Body of pancreas (tissue), 4 donors: ENCODE measurements at regions not wholly inside any gene's neighbourhood (a gene's known extent, or its start where the extent isn't known, plus 50 kb on each side); places are given as distances from the start of the nearest gene placed in this dataset.

ENCODE experiments used
- ATAC-seq: fragments of 150-250 bp; one replicate; pipeline ENCODE4 v1.9.1; 2016
- DNase-seq, 4 donors: peaks; one replicate each; pipeline ENCODE4 v3.0.0-alpha.2; 2019
- H3K27ac ChIP-seq, 4 donors: fragments of 200-600 bp; sonication (generic); 1 replicate in 3 of 4; 2 replicates in 1 of 4; pipeline versions ENCODE4 v1.5.1 to v1.6.1; 2016 to 2019; ENCODE audit warnings: mild to moderate bottlenecking in 1 of 4, mixed read lengths in 1 of 4, moderate library complexity in 1 of 4
- H3K27me3 ChIP-seq, 2 donors: fragments of 200-600 bp; sonication (generic); one replicate each; pipeline ENCODE4 v1.6.0; 2016; ENCODE audit warnings: mild to moderate bottlenecking in 1 of 2
- H3K36me3 ChIP-seq, 2 donors: fragments of 200-600 bp; sonication (generic); replicated peaks in 1 of 2; 2 replicates each; pipeline ENCODE4 v1.5.1; 2016; ENCODE audit warnings: low read depth in 2 of 2; ENCODE audit not compliant: insufficient read depth in 1 of 2
- H3K4me1 ChIP-seq: fragments of 200-600 bp; sonication (generic); one replicate; pipeline ENCODE4 v1.6.0; 2016
- H3K4me3 ChIP-seq, 2 donors: fragments of 200-600 bp; sonication (generic); 1 replicate in 1 of 2; 2 replicates in 1 of 2; pipeline ENCODE4 v1.5.1; 2016 to 2019
- H3K9me3 ChIP-seq, 3 donors: fragments of 200-600 bp; sonication (generic); 1 replicate in 2 of 3; 2 replicates in 1 of 3; pipeline ENCODE4 v1.5.1; 2016
- POLR2A ChIP-seq, 3 donors: fragments of 450-650 bp; IDR thresholded peaks; one replicate each; pipeline ENCODE4 v1.6.1; 2016; ENCODE audit warnings: antibody characterized with exemption in 3 of 3, mild to moderate bottlenecking in 2 of 3
- WGBS, 2 donors: methylation state at CpG; one replicate each; pipeline ENCODE4 v1.1.5; 2017; 5-methylcytosine and 5-hydroxymethylcytosine counted together
- intact Hi-C: fragments of 100-400 bp; cut with DNase I; formaldehyde crosslinking; loops from one replicate; pipeline ENCODE4 v1.15.1; 2023
- TF ChIP-seq, protein P1 (sequence below), 7 experiments: fragments of 450-650 bp in 4 of 7; fragments of 200-600 bp in 3 of 7; sonication (generic) in 3 of 7; IDR thresholded peaks; one replicate each; pipeline ENCODE4 v1.5.1; 2016 to 2019; ENCODE audit warnings: antibody characterized with exemption in 7 of 7

GRCh38 chr4:57691370-57691769, 581.2 kb upstream of the IGFBP7 start:
- no peak for TF ChIP-seq POLR2A (IDR thresholded peaks at IDR 0.05)
- TF ChIP-seq, protein P1, sequence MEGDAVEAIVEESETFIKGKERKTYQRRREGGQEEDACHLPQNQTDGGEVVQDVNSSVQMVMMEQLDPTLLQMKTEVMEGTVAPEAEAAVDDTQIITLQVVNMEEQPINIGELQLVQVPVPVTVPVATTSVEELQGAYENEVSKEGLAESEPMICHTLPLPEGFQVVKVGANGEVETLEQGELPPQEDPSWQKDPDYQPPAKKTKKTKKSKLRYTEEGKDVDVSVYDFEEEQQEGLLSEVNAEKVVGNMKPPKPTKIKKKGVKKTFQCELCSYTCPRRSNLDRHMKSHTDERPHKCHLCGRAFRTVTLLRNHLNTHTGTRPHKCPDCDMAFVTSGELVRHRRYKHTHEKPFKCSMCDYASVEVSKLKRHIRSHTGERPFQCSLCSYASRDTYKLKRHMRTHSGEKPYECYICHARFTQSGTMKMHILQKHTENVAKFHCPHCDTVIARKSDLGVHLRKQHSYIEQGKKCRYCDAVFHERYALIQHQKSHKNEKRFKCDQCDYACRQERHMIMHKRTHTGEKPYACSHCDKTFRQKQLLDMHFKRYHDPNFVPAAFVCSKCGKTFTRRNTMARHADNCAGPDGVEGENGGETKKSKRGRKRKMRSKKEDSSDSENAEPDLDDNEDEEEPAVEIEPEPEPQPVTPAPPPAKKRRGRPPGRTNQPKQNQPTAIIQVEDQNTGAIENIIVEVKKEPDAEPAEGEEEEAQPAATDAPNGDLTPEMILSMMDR (IDR thresholded peaks at IDR 0.05) = no peak
- 57 to 72% methylated on average over 1 of the region's 1 CpG for WGBS, 2 donors
- H3K27me3 ChIP-seq = no peaks in the 10 kb centered on the region
- no peak overlapping the region for H3K27ac ChIP-seq
- no peaks in the 10 kb centered on the region for H3K9me3 ChIP-seq
- no peaks in the 10 kb centered on the region for H3K36me3 ChIP-seq
- no peak overlapping the region for H3K4me3 ChIP-seq
- ATAC-seq (no peak), DNase-seq (no peak)
- no peaks in the 10 kb centered on the region for H3K4me1 ChIP-seq
- intact Hi-C loops = no loop called here

DNA sequence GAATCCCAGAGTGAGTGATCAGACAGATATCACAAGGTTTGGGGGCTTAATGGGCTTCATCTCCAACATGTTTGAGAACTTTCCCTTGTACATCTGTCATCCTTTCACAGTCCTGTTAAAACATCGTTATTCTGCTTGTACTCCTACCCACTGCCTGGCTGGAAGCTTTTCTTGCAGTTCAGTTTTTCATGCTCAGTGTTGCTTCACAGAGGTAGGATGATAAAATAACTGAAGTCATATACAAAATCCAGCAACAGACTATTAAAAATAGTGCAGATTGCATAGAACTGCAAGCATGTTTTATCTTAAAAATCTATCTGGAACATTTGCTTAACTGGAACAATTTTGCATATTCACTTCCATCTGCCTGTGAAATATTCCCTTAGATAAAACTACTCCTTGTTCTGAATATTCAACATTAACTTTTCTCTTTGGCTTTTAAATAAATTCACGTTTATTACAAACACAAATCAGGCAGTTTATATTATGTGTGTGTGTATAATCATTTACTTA, 579.6 kb upstream of the IGFBP7 start:
- H3K9me3 ChIP-seq = no peaks in the 10 kb centered on the region
- 34 to 42% methylated on average over 2 of the region's 2 CpGs for WGBS, 2 donors
- no peaks in the 10 kb centered on the region for H3K27me3 ChIP-seq
- no peaks in the 10 kb centered on the region for H3K4me1 ChIP-seq
- TF ChIP-seq, protein P1 (IDR thresholded peaks at IDR 0.05) = no peak
- no peak for TF ChIP-seq POLR2A (IDR thresholded peaks at IDR 0.05)
- no peak overlapping the region for H3K4me3 ChIP-seq
- H3K36me3 ChIP-seq = no peaks in the 10 kb centered on the region
- H3K27ac ChIP-seq = no peak overlapping the region
- DNase-seq = no peak
- no peak for ATAC-seq
- intact Hi-C loops = no loop called here

- H3K27me3 ChIP-seq = no peaks in the 10 kb centered on the region
- H3K27ac ChIP-seq = no peak overlapping the region
- no peak overlapping the region for H3K4me3 ChIP-seq
- H3K4me1 ChIP-seq = no peaks in the 10 kb centered on the region
- no peaks in the 10 kb centered on the region for H3K36me3 ChIP-seq
- no peak for ATAC-seq
- H3K9me3 ChIP-seq = no peaks in the 10 kb centered on the region
- intact Hi-C loops = no loop called here
- DNase-seq = no peak
- TF ChIP-seq POLR2A (IDR thresholded peaks at IDR 0.05) = no peak
- TF ChIP-seq, protein P1 (IDR thresholded peaks at IDR 0.05) = no peak
Observed at GRCh38 chr4:57682275-57682674, 572.1 kb upstream of the IGFBP7 start.

GRCh38 chr4:57679969-57680368, 569.8 kb upstream of the IGFBP7 start:
- 64 to 80% methylated on average over 7 of the region's 7 CpGs for WGBS, 2 donors
- no peak overlapping the region for H3K27ac ChIP-seq
- H3K4me3 ChIP-seq = no peak overlapping the region
- DNase-seq (no peak), ATAC-seq (no peak)
- H3K9me3 ChIP-seq = no peaks in the 10 kb centered on the region
- intact Hi-C loops = no loop called here
- no peak for TF ChIP-seq POLR2A (IDR thresholded peaks at IDR 0.05)
- TF ChIP-seq, protein P1 (IDR thresholded peaks at IDR 0.05) = no peak
- H3K36me3 ChIP-seq = no peaks in the 10 kb centered on the region
- no peaks in the 10 kb centered on the region for H3K4me1 ChIP-seq
- no peaks in the 10 kb centered on the region for H3K27me3 ChIP-seq

DNA sequence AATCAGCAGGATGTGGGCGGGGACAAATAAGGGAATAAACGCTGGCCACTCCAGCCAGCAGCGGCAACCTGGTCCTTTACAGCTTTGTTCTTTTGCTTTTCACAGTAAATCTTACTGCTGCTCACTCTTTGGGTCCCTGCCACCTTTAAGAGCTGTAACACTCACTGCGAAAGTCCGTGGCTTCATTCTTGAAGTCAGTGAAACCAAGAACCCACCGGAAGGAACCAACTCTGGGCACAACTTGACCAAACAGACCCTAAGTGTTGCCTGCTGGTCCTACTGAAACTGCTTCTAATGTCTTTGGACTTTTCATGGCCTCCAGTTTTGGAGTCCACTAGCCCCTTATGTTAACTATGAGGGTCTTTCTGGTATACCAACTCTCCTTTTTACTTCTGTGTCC, 566.2 kb upstream of the IGFBP7 start:
- WGBS, 2 donors = 74 to 78% methylated on average over 6 of the region's 6 CpGs

More for the DNA sequence above, 566.2 kb upstream of the IGFBP7 start:
- ATAC-seq (no peak), DNase-seq (no peak)
- no peak overlapping the region for H3K4me3 ChIP-seq
- TF ChIP-seq, protein P1 (IDR thresholded peaks at IDR 0.05) = no peak
- TF ChIP-seq POLR2A (IDR thresholded peaks at IDR 0.05) = no peak
- H3K27me3 ChIP-seq = no peaks in the 10 kb centered on the region
- no peaks in the 10 kb centered on the region for H3K36me3 ChIP-seq
- no peaks in the 10 kb centered on the region for H3K9me3 ChIP-seq
- no peak overlapping the region for H3K27ac ChIP-seq
- intact Hi-C loops = no loop called here
- no peaks in the 10 kb centered on the region for H3K4me1 ChIP-seq
